ENCODE measurements at regions not wholly inside any gene's neighbourhood (a gene's known extent, or its start where the extent isn't known, plus 50 kb on each side); places are given as distances from the start of the nearest gene placed in this dataset.

GRCh38 chr7:40966693-40967092, 736.2 kb downstream of the INHBA start:
- no peak for DNase-seq

GRCh38 chr7:40965774-40966173, 737.1 kb downstream of the INHBA start:
- DNase-seq, result no peak

GRCh38 chr7:40965016-40965415, 737.9 kb downstream of the INHBA start:
- DNase-seq, result no peak

- DNase-seq, result no peak
Observed at GRCh38 chr7:40964610-40965009, 738.3 kb downstream of the INHBA start.

- no peak for DNase-seq
Observed at GRCh38 chr7:40959955-40960354, 742.9 kb downstream of the INHBA start.

- no peak for DNase-seq
Observed at GRCh38 chr7:40948239-40948638, 754.7 kb downstream of the INHBA start.

- DNase-seq, result no peak
Observed at GRCh38 chr7:40947566-40947965, 755.3 kb downstream of the INHBA start.

GRCh38 chr7:40946549-40946948, 756.3 kb downstream of the INHBA start:
- no peak for DNase-seq

- DNase-seq, result no peak
Observed at GRCh38 chr7:40945788-40946187, 757.1 kb downstream of the INHBA start.

GRCh38 chr7:40944981-40945585, 757.8 kb downstream of the INHBA start:
- no peak for DNase-seq

- DNase-seq, result no peak
Observed at GRCh38 chr7:40937879-40938278, 765.0 kb downstream of the INHBA start.

GRCh38 chr7:40935435-40935834, 767.5 kb downstream of the INHBA start:
- no peak for DNase-seq

- DNase-seq, result no peak
Observed at GRCh38 chr7:40923626-40924025, 779.3 kb downstream of the INHBA start.

- DNase-seq, result no peak
Observed at GRCh38 chr7:40922316-40922670, 780.6 kb downstream of the INHBA start.

GRCh38 chr7:40921589-40922315, 781.1 kb downstream of the INHBA start:
- no peak for DNase-seq

- no peak for DNase-seq
Observed at GRCh38 chr7:40918701-40919271, 784.0 kb downstream of the SUGCT start.

- no peak for DNase-seq
Observed at GRCh38 chr7:40916813-40917212, 782.0 kb downstream of the SUGCT start.

- DNase-seq, result no peak
Observed at GRCh38 chr7:40915071-40915470, 780.3 kb downstream of the SUGCT start.

All from NCI-H1694 (cell line).